GM12891 (cell line): ENCODE measurements at regions not wholly inside any gene's neighbourhood (a gene's known extent, or its start where the extent isn't known, plus 50 kb on each side); places are given as distances from the start of the nearest gene placed in this dataset.

Experiments
- DNase-seq: peaks from one replicate; pipeline ENCODE4 v3.0.0; 2011; ENCODE audit warnings: low spot score; ENCODE audit not compliant: insufficient read length
- FAIRE-seq: peaks from 2 replicates; lab custom pipeline; 2011; peaks lifted over from hg19 to GRCh38; lab: Jason Lieb, UNC
- PAX5 ChIP-seq: IDR thresholded peaks from 2 replicates; pipeline ENCODE4 v1.6.1; 2011; ENCODE audit warnings: low read length, moderate library complexity, mild to moderate bottlenecking; ENCODE audit not compliant: insufficient read depth, severe bottlenecking
- POLR2A ChIP-seq: IDR thresholded peaks from 2 replicates; pipeline ENCODE4 v1.6.1; 2011; ENCODE audit warnings: low read depth, low read length, control low read depth
- POLR2AphosphoS5 ChIP-seq: IDR thresholded peaks from 2 replicates; pipeline ENCODE4 v1.6.1; 2011; ENCODE audit warnings: low read depth, low read length, control low read depth
- POU2F2 ChIP-seq: IDR thresholded peaks from 2 replicates; pipeline ENCODE4 v1.6.1; 2011; ENCODE audit warnings: low read depth, mild to moderate bottlenecking, control low read depth, low read length, moderate library complexity
- SPI1 ChIP-seq: IDR thresholded peaks from 2 replicates; pipeline ENCODE4 v1.6.1; 2011; ENCODE audit warnings: low read depth, low read length, control low read depth
- TAF1 ChIP-seq: IDR thresholded peaks from 2 replicates; pipeline ENCODE4 v1.6.1; 2011; ENCODE audit warnings: low read depth, low read length, control low read depth

- TF ChIP-seq PAX5 (no peak), SPI1 (no peak), POU2F2 (no peak)
- no peak for DNase-seq
- FAIRE-seq: no peak
Measured at GRCh38 chr4:4610672-4611071, 68.8 kb upstream of the STX18 start.

- TF ChIP-seq POU2F2: no peak
- TF ChIP-seq PAX5: no peak
- no peak for TF ChIP-seq POLR2A
- TF ChIP-seq POLR2AphosphoS5: no peak
- TF ChIP-seq SPI1: no peak
- FAIRE-seq (no peak), DNase-seq (no peak)
Measured at GRCh38 chr4:4609622-4610334, 67.9 kb upstream of the STX18 start.

GRCh38 chr4:4608214-4608537 is 66.3 kb upstream of the STX18 start:
- FAIRE-seq: no peak
- TF ChIP-seq POU2F2 (no peak), SPI1 (no peak), TAF1 (no peak), POLR2AphosphoS5 (no peak), PAX5 (no peak), POLR2A (no peak)
- DNase-seq: no peak

- no peak for TF ChIP-seq POLR2A
- TF ChIP-seq TAF1: no peak
- no peak for TF ChIP-seq POLR2AphosphoS5
- no peak for TF ChIP-seq POU2F2
- no peak for TF ChIP-seq PAX5
- no peak for TF ChIP-seq SPI1
- DNase-seq (no peak), FAIRE-seq (no peak)
Measured at GRCh38 chr4:4607336-4608213, 65.7 kb upstream of the STX18 start.

GRCh38 chr4:4606321-4606720 is 64.5 kb upstream of the STX18 start:
- FAIRE-seq (no peak), DNase-seq (no peak)
- no peak for TF ChIP-seq POLR2A
- TF ChIP-seq SPI1: no peak
- TF ChIP-seq POLR2AphosphoS5: no peak
- TF ChIP-seq TAF1: no peak
- TF ChIP-seq PAX5: no peak
- no peak for TF ChIP-seq POU2F2

GRCh38 chr4:4605849-4606248 is 64.0 kb upstream of the STX18 start:
- no peak for DNase-seq
- FAIRE-seq: no peak
- TF ChIP-seq POLR2A (no peak), TAF1 (no peak), POLR2AphosphoS5 (no peak), SPI1 (no peak), POU2F2 (no peak), PAX5 (no peak)

- DNase-seq: no peak
- FAIRE-seq: no peak
- TF ChIP-seq POU2F2 (no peak), SPI1 (no peak), POLR2AphosphoS5 (no peak), POLR2A (no peak), TAF1 (no peak), PAX5 (no peak)
Measured at GRCh38 chr4:4603592-4603991, 61.7 kb upstream of the STX18 start.

GRCh38 chr4:4603067-4603466 is 61.2 kb upstream of the STX18 start:
- FAIRE-seq: no peak
- TF ChIP-seq PAX5: no peak
- TF ChIP-seq POLR2A: no peak
- no peak for TF ChIP-seq TAF1
- TF ChIP-seq POU2F2: no peak
- no peak for TF ChIP-seq POLR2AphosphoS5
- TF ChIP-seq SPI1: no peak
- DNase-seq: no peak

- DNase-seq (no peak), FAIRE-seq (no peak)
- TF ChIP-seq TAF1 (no peak), POU2F2 (no peak), POLR2AphosphoS5 (no peak), SPI1 (no peak), POLR2A (no peak), PAX5 (no peak)
Measured at GRCh38 chr4:4602468-4602867, 60.6 kb upstream of the STX18 start.
